ENCODE measurements at regions not wholly inside any gene's neighbourhood (a gene's known extent, or its start where the extent isn't known, plus 50 kb on each side); places are given as distances from the start of the nearest gene placed in this dataset.

- DNase-seq = no peak
Observed at GRCh38 chr7:106196460-106197021, 84.4 kb upstream of the SYPL1 start.

GRCh38 chr7:106193661-106194060 lies 81.5 kb upstream of the SYPL1 start:
- DNase-seq = no peak

GRCh38 chr7:106190589-106191330 lies 78.6 kb upstream of the SYPL1 start:
- DNase-seq = no peak

- no peak for DNase-seq
Observed at GRCh38 chr7:106187613-106188350, 75.7 kb upstream of the SYPL1 start.

GRCh38 chr7:106185719-106186118 lies 73.6 kb upstream of the SYPL1 start:
- no peak for DNase-seq

- no peak for DNase-seq
Observed at GRCh38 chr7:106183952-106184351, 71.8 kb upstream of the SYPL1 start.

GRCh38 chr7:106182904-106183303 lies 70.8 kb upstream of the SYPL1 start:
- no peak for DNase-seq

GRCh38 chr7:106181658-106182265 lies 69.7 kb upstream of the SYPL1 start:
- DNase-seq = no peak

GRCh38 chr7:106180721-106181120 lies 68.6 kb upstream of the SYPL1 start:
- DNase-seq = no peak

- DNase-seq = no peak
Observed at GRCh38 chr7:106179256-106179655, 67.1 kb upstream of the SYPL1 start.

GRCh38 chr7:106178593-106179134 lies 66.6 kb upstream of the SYPL1 start:
- DNase-seq = no peak

- no peak for DNase-seq
Observed at GRCh38 chr7:106177738-106178592, 65.9 kb upstream of the SYPL1 start.

GRCh38 chr7:106177300-106177690 lies 65.2 kb upstream of the SYPL1 start:
- DNase-seq = no peak

- peak; percentile 90 for DNase-seq
Observed at GRCh38 chr7:106176414-106177299, 64.5 kb upstream of the SYPL1 start.

GRCh38 chr7:106175507-106175906 lies 63.4 kb upstream of the SYPL1 start:
- DNase-seq = no peak

- no peak for DNase-seq
Observed at GRCh38 chr7:106170651-106171050, 58.5 kb upstream of the SYPL1 start.

- DNase-seq = no peak
Observed at GRCh38 chr7:106169821-106170610, 57.9 kb upstream of the SYPL1 start.

GRCh38 chr7:106167439-106168136 lies 55.5 kb upstream of the SYPL1 start:
- no peak for DNase-seq

GRCh38 chr7:106166651-106167342 lies 54.7 kb upstream of the SYPL1 start:
- DNase-seq = no peak
